Endothelial cell of umbilical vein (primary cell): ENCODE measurements at regions not wholly inside any gene's neighbourhood (a gene's known extent, or its start where the extent isn't known, plus 50 kb on each side); places are given as distances from the start of the nearest gene placed in this dataset.
A peak's percentile ranks its signal among the peaks of the same experiment; 100 is the strongest.

ENCODE experiments used
- BruUV-seq: library from RNA; stranded (reverse); fragments of 400-500 nt; replicated peaks from 2 replicates; lab custom pipeline; 2021; lab: Mats Ljungman, UMichigan
- CTCF ChIA-PET: fragments of 300-600, 350-600 bp; sonication (Branson Sonifier 250); formaldehyde crosslinking; loops from one replicate; lab custom pipeline; 2021; ENCODE audit warnings: antibody characterized with exemption, inconsistent platforms; lab: Charles Lee
- POLR2A ChIA-PET: fragments of 300-600, 350-600 bp; sonication (Branson Sonifier 250); formaldehyde crosslinking; loops from one replicate; lab custom pipeline; 2021; ENCODE audit warnings: antibody characterized with exemption, inconsistent platforms; lab: Charles Lee
- DNase-seq: peaks from one replicate; pipeline ENCODE4 v3.0.0-alpha.2; 2011; ENCODE audit warnings: low read depth, low spot score
- FAIRE-seq: peaks from 2 replicates; lab custom pipeline; 2011; peaks lifted over from hg19 to GRCh38; lab: Jason Lieb, UNC
- H2AFZ ChIP-seq: 2 replicates; pipeline ENCODE4 v1.6.0; 2012; ENCODE audit warnings: low read depth, low read length, control low read depth, inconsistent platforms
- H3K27ac ChIP-seq: 2 replicates; pipeline ENCODE4 v1.5.1; 2011; ENCODE audit warnings: low read depth, mild to moderate bottlenecking, control low read depth, low read length, moderate library complexity; ENCODE audit not compliant: insufficient read depth
- H3K27me3 ChIP-seq, 2 experiments: 2 replicates each; pipeline versions ENCODE4 v1.6.0 to v1.6.1; 2011; ENCODE audit warnings: low read length in 2 of 2, mixed read lengths in 1 of 2; ENCODE audit not compliant: control insufficient read depth in 2 of 2, insufficient read depth in 2 of 2
- H3K36me3 ChIP-seq, 2 experiments: 2 replicates in 1 of 2; 3 replicates in 1 of 2; pipeline ENCODE4 v1.5.1; 2011; ENCODE audit warnings: low read length in 2 of 2, mild to moderate bottlenecking in 1 of 2, moderate library complexity in 1 of 2; ENCODE audit not compliant: control insufficient read depth in 2 of 2, insufficient read depth in 2 of 2; ENCODE audit errors: extremely low read depth in 1 of 2
- H3K4me1 ChIP-seq: 3 replicates; pipeline ENCODE4 v1.5.1; 2011; ENCODE audit warnings: mild to moderate bottlenecking, low read length; ENCODE audit not compliant: control insufficient read depth, insufficient read depth; ENCODE audit errors: extremely low read depth
- H3K4me2 ChIP-seq: 2 replicates; pipeline ENCODE4 v1.6.1; 2011; ENCODE audit warnings: low read length, control low read depth, mixed read lengths; ENCODE audit not compliant: insufficient read depth
- H3K4me3 ChIP-seq, 3 experiments: fragments of 200-600 bp in 1 of 3; sonication (generic), shearing (Covaris generic) in 1 of 3; replicated peaks in 1 of 3; 2 replicates each; pipeline ENCODE4 v1.5.1; 2011 to 2016; ENCODE audit warnings: control low read depth in 3 of 3, low read length in 3 of 3, mild to moderate bottlenecking in 2 of 3, inconsistent platforms in 1 of 3, low read depth in 1 of 3, moderate library complexity in 1 of 3; ENCODE audit not compliant: insufficient read depth in 1 of 3
- H3K79me2 ChIP-seq: 2 replicates; pipeline ENCODE4 v1.6.0; 2012; ENCODE audit warnings: low read length, inconsistent platforms; ENCODE audit not compliant: control insufficient read depth, insufficient read depth
- H3K9ac ChIP-seq: replicated peaks from 2 replicates; pipeline ENCODE3; 2011; ENCODE audit warnings: low read length, control low read depth; ENCODE audit not compliant: insufficient read depth; ENCODE audit errors: extremely low read depth
- H3K9me1 ChIP-seq: replicated peaks from 3 replicates; pipeline ENCODE4 v1.6.0; 2011; ENCODE audit warnings: mild to moderate bottlenecking, low read length; ENCODE audit not compliant: control insufficient read depth, insufficient read depth; ENCODE audit errors: extremely low read depth
- H3K9me3 ChIP-seq: replicated peaks from 2 replicates; pipeline ENCODE4 v1.5.1; 2012; ENCODE audit warnings: low read length, inconsistent platforms; ENCODE audit not compliant: control insufficient read depth, insufficient read depth
- H4K20me1 ChIP-seq: replicated peaks from 2 replicates; pipeline ENCODE3; 2011; ENCODE audit warnings: mild to moderate bottlenecking, low read length; ENCODE audit not compliant: control insufficient read depth, insufficient read depth; ENCODE audit errors: extremely low read depth
- CTCF ChIP-seq, 2 donors: IDR thresholded peaks; 1 replicate in 1 of 2; 2 replicates in 1 of 2; pipeline ENCODE4 v1.5.1; 2011; ENCODE audit warnings: low read length in 2 of 2, mild to moderate bottlenecking in 2 of 2, moderate library complexity in 2 of 2, control low read depth in 1 of 2, inconsistent platforms in 1 of 2, low read depth in 1 of 2; ENCODE audit not compliant: insufficient read depth in 1 of 2; ENCODE audit errors: extremely low read depth in 1 of 2
- EZH2 ChIP-seq: IDR thresholded peaks from 2 replicates; pipeline ENCODE4 v1.6.1; 2012; ENCODE audit warnings: borderline replicate concordance, low read depth, mild to moderate bottlenecking, moderate library complexity, low read length, inconsistent platforms; ENCODE audit not compliant: severe bottlenecking
- FOS ChIP-seq: IDR thresholded peaks from 2 replicates; pipeline ENCODE4 v1.6.1; 2011; ENCODE audit warnings: mild to moderate bottlenecking, low read length, moderate library complexity, borderline replicate concordance; ENCODE audit not compliant: insufficient read depth
- MAX ChIP-seq: IDR thresholded peaks from 2 replicates; pipeline ENCODE4 v1.6.1; 2011; ENCODE audit not compliant: insufficient read depth, insufficient read length
- POLR2AphosphoS5 ChIP-seq: IDR thresholded peaks from 2 replicates; pipeline ENCODE4 v1.6.1; 2012; ENCODE audit warnings: low read depth, mild to moderate bottlenecking, control low read depth, low read length, moderate library complexity; ENCODE audit not compliant: insufficient read depth
- dilution Hi-C: fragments of 300-500 bp; cut with MboI; formaldehyde crosslinking; loops from one replicate; pipeline ENCODE4 v1.15.0; 2019; ENCODE audit warnings: low sequenced_read_pairs; ENCODE audit not compliant: extremely low pct_ligation_motif_present
- intact Hi-C: fragments of 100-400 bp; cut with micrococcal nuclease; formaldehyde crosslinking; loops from one replicate; pipeline ENCODE4 v1.10.0; 2022

GRCh38 chr3:144942093-144942837 lies 970.6 kb downstream of the DIPK2A start:
- dilution Hi-C loops (no loop called here), intact Hi-C loops (loop anchor here (5.0 kb wide), 1 partner anchor 970 kb away; the partner anchor contains the start of gene DIPK2A)
- Histone ChIP-seq H3K4me3 (no peak overlapping the region), H3K9ac (no peak overlapping the region), H3K36me3 (no peaks in the 10 kb centered on the region), H3K9me1 (no peaks in the 10 kb centered on the region), H3K27me3 (no peaks in the 10 kb centered on the region), H3K4me1 (peaks cover 2% of the 10 kb centered on the region), H2AFZ (peak overlapping the region; percentile 8), H3K4me2 (no peak overlapping the region), H4K20me1 (no peaks in the 10 kb centered on the region), H3K9me3 (no peaks in the 10 kb centered on the region), H3K27ac (no peak overlapping the region), H3K79me2 (no peaks in the 10 kb centered on the region)
- POLR2A ChIA-PET: no interaction called here
- CTCF ChIA-PET: no interaction called here
- no peak for FAIRE-seq
- no TSS peak for BruUV-seq
- TF ChIP-seq CTCF (IDR thresholded peaks at IDR 0.05; ENCODE audit: extremely low read depth in 1 of 2, insufficient read depth in 1 of 2, low read depth in 1 of 2, low read length in 2 of 2): no peak
- no peak for TF ChIP-seq MAX
- no peak for TF ChIP-seq EZH2
- TF ChIP-seq FOS: peak; percentile 67
- TF ChIP-seq POLR2AphosphoS5: no peak
- DNase-seq: peak; percentile 59
